Osteoblast (primary cell): ENCODE measurements at regions not wholly inside any gene's neighbourhood (a gene's known extent, or its start where the extent isn't known, plus 50 kb on each side); places are given as distances from the start of the nearest gene placed in this dataset.

Experiments
- DNase-seq: peaks from one replicate; pipeline ENCODE4 v3.0.0; 2011; ENCODE audit warnings: low spot score, mixed read lengths; ENCODE audit not compliant: insufficient read length; ENCODE audit errors: missing footprints
- H2AFZ ChIP-seq: 2 replicates; pipeline ENCODE4 v1.6.0; 2011; ENCODE audit warnings: mild to moderate bottlenecking, low read length
- H3K27ac ChIP-seq: 2 replicates; pipeline ENCODE4 v1.5.1; 2011; ENCODE audit warnings: mild to moderate bottlenecking, low read depth, low read length, moderate library complexity
- H3K27me3 ChIP-seq: 2 replicates; pipeline ENCODE4 v1.6.0; 2012; ENCODE audit warnings: mild to moderate bottlenecking, control low read depth, inconsistent platforms, low read length, moderate library complexity; ENCODE audit not compliant: insufficient read depth
- H3K36me3 ChIP-seq: 2 replicates; pipeline ENCODE4 v1.5.1; 2011; ENCODE audit warnings: mild to moderate bottlenecking, low read length, control low read depth, moderate library complexity; ENCODE audit not compliant: insufficient read depth
- H3K4me1 ChIP-seq: 2 replicates; pipeline ENCODE4 v1.5.1; 2011; ENCODE audit warnings: mild to moderate bottlenecking, low read length, control low read depth, moderate library complexity; ENCODE audit not compliant: insufficient read depth
- H3K4me2 ChIP-seq: 2 replicates; pipeline ENCODE4 v1.6.0; 2011; ENCODE audit warnings: mild to moderate bottlenecking, low read length; ENCODE audit not compliant: insufficient read depth
- H3K4me3 ChIP-seq: fragments of 200-600 bp; sonication (generic); 3 replicates; pipeline ENCODE4 v1.5.1; 2012; ENCODE audit warnings: mild to moderate bottlenecking, low read length, inconsistent platforms; ENCODE audit not compliant: insufficient read depth
- H3K79me2 ChIP-seq: 2 replicates; pipeline ENCODE4 v1.6.0; 2012; ENCODE audit warnings: mild to moderate bottlenecking, low read length, control low read depth, inconsistent platforms; ENCODE audit not compliant: insufficient read depth
- H3K9me3 ChIP-seq: 2 replicates; pipeline ENCODE4 v1.5.1; 2011; ENCODE audit warnings: low read depth, low read length, control low read depth
- H4K20me1 ChIP-seq: 2 replicates; pipeline ENCODE4 v1.6.0; 2012; ENCODE audit warnings: mild to moderate bottlenecking, low read length, control low read depth; ENCODE audit not compliant: insufficient read depth
- CTCF ChIP-seq: IDR thresholded peaks from 2 replicates; pipeline ENCODE4 v1.5.1; 2011; ENCODE audit warnings: mild to moderate bottlenecking, low read depth, low read length, moderate library complexity; ENCODE audit errors: extremely low read depth

GRCh38 chr17:13787636-13788035 lies 185.9 kb upstream of the HS3ST3A1 start:
- H3K4me1 ChIP-seq: peaks cover 13% of the 10 kb centered on the region
- H2AFZ ChIP-seq: no peak overlapping the region
- H3K36me3 ChIP-seq: no peaks in the 10 kb centered on the region
- no peak for DNase-seq
- no peak overlapping the region for H3K4me3 ChIP-seq
- no peak overlapping the region for H3K4me2 ChIP-seq
- H4K20me1 ChIP-seq: no peaks in the 10 kb centered on the region
- no peaks in the 10 kb centered on the region for H3K79me2 ChIP-seq
- no peaks in the 10 kb centered on the region for H3K9me3 ChIP-seq
- H3K27ac ChIP-seq: no peak overlapping the region
- no peak for TF ChIP-seq CTCF
- H3K27me3 ChIP-seq: no peaks in the 10 kb centered on the region

GRCh38 chr17:13788385-13788784 lies 186.7 kb upstream of the HS3ST3A1 start:
- no peaks in the 10 kb centered on the region for H3K9me3 ChIP-seq
- no peak overlapping the region for H3K4me3 ChIP-seq
- H3K27ac ChIP-seq: no peak overlapping the region
- no peaks in the 10 kb centered on the region for H4K20me1 ChIP-seq
- H3K4me2 ChIP-seq: no peak overlapping the region
- H3K27me3 ChIP-seq: no peaks in the 10 kb centered on the region
- no peak overlapping the region for H2AFZ ChIP-seq
- no peak for TF ChIP-seq CTCF
- no peaks in the 10 kb centered on the region for H3K36me3 ChIP-seq
- no peak for DNase-seq
- H3K79me2 ChIP-seq: no peaks in the 10 kb centered on the region
- H3K4me1 ChIP-seq: peaks cover 16% of the 10 kb centered on the region

- Histone ChIP-seq H3K27ac (no peak overlapping the region), H3K79me2 (no peaks in the 10 kb centered on the region), H4K20me1 (no peaks in the 10 kb centered on the region), H2AFZ (no peak overlapping the region), H3K4me2 (peak overlapping the region; percentile 72), H3K36me3 (no peaks in the 10 kb centered on the region), H3K4me3 (no peak overlapping the region), H3K4me1 (peaks cover 5% of the 10 kb centered on the region), H3K27me3 (no peaks in the 10 kb centered on the region), H3K9me3 (no peaks in the 10 kb centered on the region)
- TF ChIP-seq CTCF: peak; percentile 37
- peak; percentile 90 for DNase-seq
Measured at GRCh38 chr17:13792314-13792713, 190.6 kb upstream of the HS3ST3A1 start.

- Histone ChIP-seq H3K27me3 (no peaks in the 10 kb centered on the region), H2AFZ (no peak overlapping the region), H3K4me1 (peaks cover 5% of the 10 kb centered on the region), H3K79me2 (no peaks in the 10 kb centered on the region), H3K9me3 (no peaks in the 10 kb centered on the region), H3K4me2 (no peak overlapping the region), H3K36me3 (no peaks in the 10 kb centered on the region), H3K4me3 (no peak overlapping the region), H3K27ac (no peak overlapping the region), H4K20me1 (no peaks in the 10 kb centered on the region)
- TF ChIP-seq CTCF: no peak
- DNase-seq: no peak
Measured at GRCh38 chr17:13793951-13794350, 192.2 kb upstream of the HS3ST3A1 start.
